GM19468 (cell line): ENCODE measurements at regions not wholly inside any gene's neighbourhood (a gene's known extent, or its start where the extent isn't known, plus 50 kb on each side); places are given as distances from the start of the nearest gene placed in this dataset.

Experiments used
- ATAC-seq: cut with Tn5 transposase; IDR thresholded peaks from one replicate; pipeline ENCODE4 v1.9.1; 2021; ENCODE audit warnings: mild to moderate bottlenecking, moderate library complexity, moderate number of reproducible peaks; ENCODE audit not compliant: unreplicated experiment; ENCODE audit errors: extremely low read depth

DNA sequence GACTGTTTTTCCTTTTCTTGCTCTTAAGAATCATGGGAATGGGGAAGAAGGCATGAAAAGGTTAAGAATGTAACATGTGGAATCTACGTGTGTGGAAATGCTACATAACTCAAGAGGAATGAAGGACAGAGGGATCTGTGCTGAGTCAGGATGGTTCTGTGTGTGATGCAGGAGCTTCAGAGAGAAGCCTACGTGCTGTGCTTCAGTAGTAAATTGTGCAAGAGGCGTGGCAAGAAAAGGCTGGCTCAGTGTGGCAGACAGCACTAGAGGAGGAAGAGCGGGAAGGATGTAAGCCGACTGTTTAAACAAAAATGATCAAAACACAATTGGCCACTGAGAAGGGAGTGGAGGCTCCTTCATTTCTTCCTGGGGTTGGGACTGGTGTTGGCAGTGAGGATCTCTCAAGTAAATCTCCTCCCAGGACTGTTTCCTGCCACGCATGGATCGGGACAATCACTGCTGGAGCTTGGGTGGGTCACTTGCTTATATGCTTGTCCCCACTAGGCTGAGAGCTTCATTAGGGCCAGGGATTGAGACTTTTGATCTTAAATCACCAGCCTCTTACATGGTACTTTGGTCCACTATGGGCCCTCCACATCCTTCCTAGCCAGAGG is 59.4 kb upstream of the BASP1 start:
- ATAC-seq: no peak

DNA sequence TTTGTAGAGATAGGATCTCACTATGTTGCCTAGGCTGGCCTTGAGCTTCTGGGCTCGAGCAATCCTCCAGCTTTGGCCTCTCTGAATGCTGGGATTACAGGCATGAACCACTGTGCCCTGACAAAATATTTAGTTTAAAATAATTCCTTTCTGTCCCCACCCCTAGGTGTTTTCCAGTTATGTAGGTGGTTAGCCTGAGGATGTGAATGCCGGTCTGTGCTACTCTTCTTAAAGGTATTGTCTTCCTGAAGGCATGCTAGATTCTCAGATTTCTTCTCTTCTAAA is 56.7 kb upstream of the BASP1 start:
- no peak for ATAC-seq

- no peak for ATAC-seq
Observed at GRCh38 chr5:17161662-17162061, 55.8 kb upstream of the BASP1 start.

DNA sequence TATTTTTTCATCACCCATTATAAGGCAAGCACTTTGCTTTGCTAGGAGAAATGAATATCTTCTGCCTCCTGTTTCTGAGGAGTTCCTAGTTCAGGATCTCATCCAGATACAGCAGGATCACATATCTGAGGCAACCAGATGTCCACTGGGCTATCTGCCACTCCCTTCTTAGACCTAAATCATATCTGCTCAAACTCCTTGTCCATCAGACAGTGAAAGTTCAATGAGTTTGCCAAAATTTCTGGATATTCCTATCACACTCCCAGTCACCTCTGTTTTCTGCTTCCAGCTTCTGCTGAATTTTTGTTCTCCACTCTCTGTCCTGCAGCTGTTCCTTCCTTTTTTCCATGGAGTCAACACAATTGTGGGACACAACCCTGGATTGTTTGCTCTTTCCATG is 54.2 kb upstream of the BASP1 start:
- ATAC-seq: no peak

DNA sequence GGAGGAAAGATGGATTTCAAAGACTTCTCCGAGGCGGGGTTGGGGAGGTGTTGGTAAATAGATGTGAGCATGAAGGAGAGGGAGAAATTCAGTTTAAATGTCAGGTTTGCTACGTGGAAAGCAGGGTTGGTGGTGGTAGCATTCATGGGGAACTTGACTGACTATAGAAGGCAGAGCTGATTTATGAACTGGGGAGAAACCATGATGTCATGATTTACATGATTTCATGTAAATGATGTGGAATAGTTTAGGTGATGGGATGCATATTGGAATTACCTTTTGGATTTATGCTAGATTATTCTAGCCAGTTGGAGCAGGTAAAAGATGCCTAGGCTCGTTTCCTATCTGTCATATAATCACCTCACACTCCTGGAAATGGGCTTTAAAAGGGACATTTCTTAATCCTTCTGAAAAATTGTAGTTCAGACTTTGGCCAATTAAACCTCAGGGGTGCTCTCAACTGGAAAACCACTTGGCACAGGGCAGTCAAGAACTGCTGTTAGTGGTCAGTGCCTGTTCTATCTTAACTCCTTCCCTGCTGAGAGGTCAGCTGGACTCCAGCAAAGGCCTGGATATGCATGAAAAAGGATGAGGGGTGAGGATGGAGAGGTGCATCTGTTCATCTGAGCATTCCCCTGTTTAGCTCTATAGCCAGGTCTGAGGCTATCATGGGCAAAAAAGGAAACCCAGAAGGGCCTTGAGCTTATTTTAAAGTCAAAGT is 50.1 kb upstream of the BASP1 start:
- no peak for ATAC-seq
